Kasumi-1 (cell line): ENCODE measurements at regions not wholly inside any gene's neighbourhood (a gene's known extent, or its start where the extent isn't known, plus 50 kb on each side); places are given as distances from the start of the nearest gene placed in this dataset.
"Not testable (repeated sequence)": the region's sequence is repeated elsewhere in the genome, so short reads cannot be mapped to it uniquely, and the experiment has no call there.

Source experiments
- DNase-seq, 2 experiments: peaks; one replicate each; lab custom pipeline; 2025; lab: John Stamatoyannopoulos, UW

- DNase-seq, result no peak
Observed at GRCh38 chr4:104138116-104138515, 356.6 kb downstream of the CXXC4 start.

- DNase-seq, result no peak
Observed at GRCh38 chr4:104129243-104129642, 365.5 kb downstream of the CXXC4 start.

DNA sequence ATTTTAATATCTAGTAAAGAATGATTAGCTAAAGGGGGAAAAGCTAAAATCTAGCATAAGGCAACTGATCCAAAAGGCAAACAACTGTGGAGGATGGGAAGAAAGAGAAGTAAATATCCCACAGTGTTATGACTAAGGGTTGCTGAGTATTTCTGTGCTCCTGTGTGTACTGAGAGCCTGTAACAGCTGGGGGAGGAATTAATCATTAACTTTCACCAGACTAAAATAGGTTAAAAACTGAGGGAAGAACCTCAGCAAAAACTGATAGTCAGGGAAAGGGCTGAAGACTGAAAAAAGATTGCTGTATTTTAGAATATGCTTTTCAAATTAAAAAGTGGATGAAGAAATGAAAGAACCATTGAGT is 365.9 kb downstream of the CXXC4 start:
- DNase-seq, result no peak

- no peak for DNase-seq
Observed at GRCh38 chr4:104128031-104128849, 366.5 kb downstream of the CXXC4 start.

GRCh38 chr4:104123021-104123420 is 371.7 kb downstream of the CXXC4 start:
- DNase-seq, result no peak

DNA sequence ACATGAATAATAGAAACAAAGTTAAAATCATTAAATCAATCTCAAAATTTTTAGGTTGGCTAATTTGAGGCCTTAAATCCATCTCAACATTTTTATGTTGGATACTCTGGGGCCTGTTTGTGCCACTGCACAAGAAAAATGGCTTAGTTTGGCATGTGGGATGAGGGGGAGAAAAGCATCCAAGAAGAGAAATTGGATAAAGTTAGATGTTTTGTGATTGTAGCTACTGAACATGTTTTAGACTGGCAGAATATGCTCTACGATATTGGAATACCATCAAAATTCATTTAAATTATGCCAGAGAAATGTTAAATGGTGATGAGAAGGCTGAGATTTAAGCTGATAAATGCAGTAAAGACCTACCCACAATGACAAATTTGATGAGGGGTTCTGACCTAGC is 376.9 kb downstream of the CXXC4 start:
- DNase-seq, result no peak

GRCh38 chr4:104113850-104114249 is 380.8 kb downstream of the CXXC4 start:
- DNase-seq, result no peak

DNA sequence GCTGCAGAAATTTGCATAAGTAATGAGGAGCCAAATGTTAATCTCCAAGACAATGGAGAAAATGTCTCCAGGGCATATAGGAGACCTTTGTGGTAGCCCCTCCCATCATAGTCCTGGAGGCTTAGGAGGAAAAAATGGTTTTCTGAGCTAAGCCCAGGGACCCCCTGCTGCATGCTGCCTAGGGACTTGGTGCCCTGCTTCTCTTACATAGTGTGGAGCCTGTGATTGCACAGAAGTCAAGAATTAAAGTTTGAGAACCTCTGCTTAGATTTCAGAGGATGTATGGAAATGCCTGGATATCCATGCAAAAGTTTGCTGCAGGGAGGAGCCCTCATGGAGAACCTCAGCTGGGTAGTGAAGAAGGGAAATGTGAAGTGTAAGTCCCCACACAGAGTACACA is 379.4 kb upstream of the TACR3 start:
- no peak for DNase-seq

DNA sequence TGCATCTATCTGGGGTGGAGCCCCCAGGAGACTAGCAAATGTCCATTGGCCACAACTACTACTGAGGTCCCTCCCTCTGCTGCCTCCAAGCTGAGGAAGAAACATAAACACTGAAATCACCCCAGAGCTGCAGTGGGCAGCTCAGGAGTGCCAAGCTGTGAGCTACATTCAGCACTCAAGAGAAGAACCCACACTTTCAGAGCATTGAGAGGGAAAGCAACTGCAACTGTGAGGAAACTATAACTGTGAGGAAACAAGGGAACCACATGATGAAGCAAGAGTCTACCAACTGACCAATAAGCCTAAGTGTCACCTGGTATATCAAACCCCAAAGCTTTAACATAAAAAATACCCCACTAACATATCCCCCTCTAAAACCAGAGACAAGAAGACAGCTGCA is 373.5 kb upstream of the TACR3 start:
- no peak for DNase-seq

- no peak for DNase-seq
Observed at GRCh38 chr4:104073229-104073628, 353.4 kb upstream of the TACR3 start.

GRCh38 chr4:104066533-104066932 is 346.7 kb upstream of the TACR3 start:
- DNase-seq, result no peak

GRCh38 chr4:104064646-104065577 is 345.1 kb upstream of the TACR3 start:
- peak; percentile 51 to 71 for DNase-seq

DNA sequence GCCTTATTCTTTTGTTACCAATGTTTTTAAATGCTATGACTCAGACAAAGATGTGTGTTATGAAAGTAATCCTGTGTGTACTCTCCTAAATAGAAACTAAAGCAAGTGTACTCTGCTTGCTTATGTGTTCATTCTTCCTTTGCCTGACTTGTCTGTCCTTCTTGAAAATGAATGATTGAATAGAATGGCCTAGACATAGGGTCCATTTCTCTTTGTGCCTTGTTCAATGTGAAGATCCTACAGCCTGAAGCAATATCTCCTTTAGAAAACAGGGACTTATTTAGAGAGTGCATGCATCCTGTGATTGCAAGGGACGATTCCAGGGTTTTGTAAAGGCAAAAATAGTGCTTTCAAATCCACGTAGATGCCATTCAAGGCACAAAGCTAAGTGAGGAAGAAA is 343.6 kb upstream of the TACR3 start:
- DNase-seq, result no peak

DNA sequence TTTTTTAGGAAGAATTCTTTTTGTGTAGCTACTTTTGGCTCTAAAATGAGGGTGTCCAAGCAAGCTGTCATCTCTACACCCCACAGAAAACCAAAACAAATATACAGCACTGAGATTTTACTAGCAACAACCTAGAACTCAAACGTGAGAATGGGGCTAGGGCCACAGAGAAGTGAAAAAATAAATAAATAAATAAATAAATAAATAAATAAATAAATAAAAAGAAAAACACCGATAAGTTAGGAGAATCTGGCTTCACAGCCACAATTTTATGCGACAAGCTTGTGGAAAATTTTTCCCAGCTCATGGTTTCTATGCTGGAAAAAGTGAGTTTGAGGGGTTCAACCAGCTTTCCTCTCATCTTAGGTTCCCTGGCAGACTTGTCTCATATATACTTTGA is 324.6 kb upstream of the TACR3 start:
- DNase-seq, result no peak

- no peak for DNase-seq
Observed at GRCh38 chr4:104032896-104033295, 313.1 kb upstream of the TACR3 start.

GRCh38 chr4:104025251-104025650 is 305.5 kb upstream of the TACR3 start:
- DNase-seq, result no peak

DNA sequence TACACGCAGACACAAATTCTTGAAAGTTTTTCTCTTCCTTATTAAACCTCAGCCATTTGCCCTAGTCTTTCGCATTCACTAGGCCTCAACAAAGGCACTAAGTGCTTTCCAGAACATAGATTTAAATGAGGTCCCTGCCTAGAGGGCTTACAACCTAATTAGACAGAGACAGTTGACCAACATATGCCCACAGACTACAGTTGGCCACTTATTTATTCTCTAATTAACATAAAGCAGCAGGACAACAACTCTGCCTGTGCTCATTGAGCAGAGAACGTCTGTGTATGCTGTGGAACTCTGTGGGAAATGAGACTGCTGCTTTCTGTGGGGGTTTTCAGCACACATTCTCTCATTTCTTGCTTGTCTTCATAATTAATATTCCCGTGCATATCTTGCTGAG is 303.0 kb upstream of the TACR3 start:
- no peak for DNase-seq

GRCh38 chr4:104022226-104022625 is 302.4 kb upstream of the TACR3 start:
- DNase-seq, result no peak

GRCh38 chr4:104020641-104021040 is 300.9 kb upstream of the TACR3 start:
- no peak for DNase-seq

DNA sequence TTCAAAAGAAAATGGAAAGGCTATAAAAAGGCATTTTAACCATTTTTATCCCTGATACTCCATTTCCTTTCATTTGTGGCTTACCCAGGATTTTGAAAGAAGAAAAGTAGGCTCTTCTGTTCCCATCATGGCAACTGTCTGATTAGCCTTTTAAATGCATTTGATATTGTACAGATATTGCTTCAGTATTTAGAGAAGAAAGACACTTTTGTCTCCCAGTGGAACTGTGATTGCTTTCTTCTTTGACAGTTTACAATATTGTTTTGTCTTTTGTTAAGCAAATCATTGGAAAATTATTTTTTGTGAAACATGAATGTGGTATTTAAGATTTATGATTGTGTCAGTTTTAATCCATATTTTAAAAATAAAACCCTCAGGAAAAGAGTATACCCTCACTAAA is 297.4 kb upstream of the TACR3 start:
- no peak for DNase-seq

- peak; percentile 36 to 63 for DNase-seq
Observed at GRCh38 chr4:104015680-104016079, 295.9 kb upstream of the TACR3 start.

- DNase-seq, result no peak
Observed at GRCh38 chr4:104010722-104011121, 290.9 kb upstream of the TACR3 start.

GRCh38 chr4:104002318-104002717 is 282.5 kb upstream of the TACR3 start:
- DNase-seq, result not testable (repeated sequence)
